GM18520 (cell line): ENCODE measurements at regions not wholly inside any gene's neighbourhood (a gene's known extent, or its start where the extent isn't known, plus 50 kb on each side); places are given as distances from the start of the nearest gene placed in this dataset.
"Not testable (repeated sequence)": the region's sequence is repeated elsewhere in the genome, so short reads cannot be mapped to it uniquely, and the experiment has no call there.

Experiments
- ATAC-seq: cut with Tn5 transposase; IDR thresholded peaks from one replicate; pipeline ENCODE4 v1.9.1; 2021; ENCODE audit not compliant: unreplicated experiment

- no peak for ATAC-seq
Observed at GRCh38 chr9:740221-740620, 101.3 kb upstream of the DMRT1 start.

DNA sequence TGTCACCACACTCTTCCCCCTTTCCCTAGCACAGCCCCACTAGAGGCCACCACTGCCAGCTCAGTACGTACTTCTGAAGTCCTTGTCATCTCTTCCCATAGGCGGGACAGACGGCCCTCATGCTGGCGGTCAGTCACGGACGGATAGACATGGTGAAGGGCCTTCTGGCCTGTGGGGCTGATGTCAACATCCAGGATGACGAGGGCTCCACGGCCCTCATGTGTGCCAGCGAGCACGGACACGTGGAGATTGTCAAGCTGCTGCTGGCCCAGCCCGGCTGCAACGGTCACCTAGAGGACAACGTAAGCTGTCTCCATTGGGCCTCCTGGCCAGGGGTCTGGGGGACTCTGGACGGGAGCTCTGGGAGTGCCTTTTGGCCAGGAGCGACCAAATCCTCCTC is 99.4 kb upstream of the DMRT1 start:
- ATAC-seq = no peak

GRCh38 chr9:742914-743589 is 98.4 kb upstream of the DMRT1 start:
- ATAC-seq = no peak

DNA sequence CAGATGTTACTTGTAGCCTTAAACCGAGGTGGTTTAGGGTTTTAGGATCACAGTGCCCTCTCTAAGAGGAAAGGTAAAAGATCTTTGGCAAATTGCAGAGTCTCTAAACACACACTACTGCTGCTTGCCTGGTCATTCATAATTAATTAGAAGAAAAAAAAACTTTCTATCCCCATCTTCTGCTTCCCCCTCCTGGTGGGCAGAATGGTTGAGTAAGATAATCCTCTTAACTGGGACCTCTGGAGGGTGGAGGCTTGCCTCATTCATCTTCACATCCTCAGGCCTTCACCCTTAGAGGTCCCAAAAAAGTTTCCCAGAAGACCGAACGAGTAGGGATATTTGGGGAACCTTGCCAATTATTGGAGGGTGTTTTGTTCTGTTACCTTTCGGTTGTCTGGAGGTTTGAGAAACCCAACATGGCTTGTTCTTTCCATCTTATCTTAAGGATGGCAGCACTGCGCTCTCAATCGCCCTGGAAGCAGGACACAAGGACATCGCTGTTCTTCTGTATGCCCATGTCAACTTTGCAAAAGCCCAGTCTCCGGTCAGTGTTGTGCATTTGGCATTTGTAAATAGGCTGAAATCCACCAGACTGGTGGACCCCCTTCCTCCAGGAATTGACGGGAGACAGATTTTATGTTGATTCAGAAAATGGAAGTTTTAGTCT is 97.3 kb upstream of the DMRT1 start:
- ATAC-seq = no peak

DNA sequence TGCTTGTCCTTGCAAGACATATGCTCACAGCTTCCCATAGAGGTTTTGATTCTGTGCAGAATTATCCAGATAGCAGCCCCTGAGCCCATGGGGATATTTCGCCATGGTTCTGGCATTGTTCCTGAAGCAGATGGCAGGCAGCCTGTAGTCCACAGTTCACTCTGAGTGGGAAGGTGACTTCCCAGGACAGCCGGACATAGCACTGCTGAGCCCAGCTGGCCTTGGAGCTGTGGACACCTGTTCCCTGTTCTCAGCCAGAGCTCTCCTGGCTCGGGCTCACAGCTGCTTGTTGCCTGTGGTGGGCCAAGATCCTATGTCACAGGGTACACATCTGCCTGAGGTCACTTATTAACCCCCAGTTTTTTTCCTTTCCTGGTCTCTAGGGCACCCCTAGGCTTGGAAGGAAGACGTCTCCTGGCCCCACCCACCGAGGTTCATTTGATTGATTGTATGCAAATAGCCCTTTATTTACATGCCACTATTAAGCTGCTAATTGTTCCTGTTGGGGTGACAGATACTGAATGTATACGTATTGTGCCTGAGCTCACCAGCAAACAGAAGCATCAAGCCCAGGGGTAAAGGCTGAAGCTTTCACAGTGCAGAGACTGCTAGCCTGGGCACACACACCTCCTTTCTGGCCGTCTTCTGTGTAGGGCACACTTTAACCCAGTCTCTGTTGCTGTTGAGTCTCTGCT is 96.6 kb upstream of the DMRT1 start:
- ATAC-seq = no peak

DNA sequence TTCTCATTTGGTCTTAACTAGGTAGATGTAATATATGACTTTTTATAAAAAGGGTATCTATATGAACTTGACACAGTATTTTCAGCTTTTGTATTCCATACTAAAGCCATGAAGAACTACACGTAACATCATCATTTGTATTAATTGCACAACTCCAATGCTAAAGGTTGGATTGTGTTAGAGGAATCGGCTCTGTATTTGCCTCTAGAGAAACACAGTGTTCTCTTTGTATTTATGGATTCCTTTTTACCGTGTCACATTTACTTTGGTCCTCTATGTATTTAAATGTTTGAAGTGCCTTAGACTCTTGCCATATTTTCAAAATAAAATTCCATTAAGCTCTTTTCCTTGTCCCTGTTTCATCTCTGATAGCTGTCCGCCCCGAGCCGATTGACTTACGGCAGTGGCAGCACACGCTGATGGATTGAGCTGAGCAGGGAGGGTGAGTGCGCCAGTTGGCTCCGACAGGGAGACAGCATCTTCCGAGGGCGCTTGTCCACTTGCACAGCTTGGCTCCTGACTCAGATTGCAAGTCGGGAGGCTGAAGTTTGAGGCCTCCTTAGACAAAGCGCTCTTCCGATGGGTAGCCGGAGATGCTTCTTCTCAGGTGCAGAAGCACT is 95.6 kb upstream of the DMRT1 start:
- ATAC-seq = no peak

DNA sequence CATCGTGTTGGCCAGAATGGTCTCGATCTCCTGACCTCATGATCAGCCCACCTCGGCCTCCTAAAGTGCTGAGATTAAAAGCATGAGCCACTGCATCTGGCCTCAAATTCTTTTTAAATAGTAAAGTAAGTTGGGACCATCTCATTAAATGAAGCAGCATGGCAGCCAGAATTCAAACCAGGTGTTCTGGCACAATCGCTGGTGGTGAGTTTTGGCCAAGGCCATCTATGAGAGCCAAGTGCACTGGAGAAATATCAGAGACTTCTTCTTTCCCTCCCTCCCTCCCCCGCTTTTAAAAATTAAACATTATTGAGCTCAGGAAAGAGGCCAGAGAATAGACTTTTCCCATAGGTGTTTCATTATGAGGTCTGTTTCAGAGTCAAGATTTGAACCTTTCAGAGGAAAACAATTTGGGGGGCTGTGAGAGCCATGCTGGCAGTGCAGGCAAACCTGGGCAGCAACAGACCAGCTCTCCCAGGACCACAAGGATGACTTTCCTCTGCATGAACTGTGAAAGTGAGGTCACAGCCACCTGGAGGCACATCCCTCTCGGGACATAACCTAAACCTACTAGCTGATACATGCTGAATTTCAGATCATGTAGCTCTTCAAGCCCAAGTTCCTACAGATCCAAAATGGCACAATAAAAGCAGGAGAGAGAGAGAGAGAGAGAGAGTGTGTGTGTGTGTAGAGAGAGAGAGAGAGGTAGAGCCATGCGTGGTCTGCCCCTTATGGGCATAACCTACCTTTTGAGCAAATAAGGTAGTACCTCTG is 94.6 kb upstream of the DMRT1 start:
- ATAC-seq = no peak

DNA sequence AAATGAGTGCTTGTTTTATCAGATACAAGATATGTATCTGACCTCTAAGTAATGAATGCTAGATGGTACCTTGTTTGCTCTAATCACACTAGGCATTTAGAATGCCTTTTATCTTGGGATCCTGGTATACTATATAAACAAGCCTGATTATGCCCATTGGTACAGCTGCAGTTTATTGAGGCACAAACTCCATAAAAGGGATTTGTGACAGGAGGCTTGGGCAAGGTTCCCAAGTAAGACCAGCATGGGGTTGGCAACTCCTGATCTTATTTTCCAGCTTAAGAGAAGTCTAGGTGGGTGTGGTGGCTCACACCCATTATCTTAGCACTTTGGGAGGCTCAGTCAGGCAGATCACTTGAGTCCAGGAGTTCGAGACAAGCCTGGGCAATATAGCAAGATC is 93.9 kb upstream of the DMRT1 start:
- ATAC-seq = no peak

DNA sequence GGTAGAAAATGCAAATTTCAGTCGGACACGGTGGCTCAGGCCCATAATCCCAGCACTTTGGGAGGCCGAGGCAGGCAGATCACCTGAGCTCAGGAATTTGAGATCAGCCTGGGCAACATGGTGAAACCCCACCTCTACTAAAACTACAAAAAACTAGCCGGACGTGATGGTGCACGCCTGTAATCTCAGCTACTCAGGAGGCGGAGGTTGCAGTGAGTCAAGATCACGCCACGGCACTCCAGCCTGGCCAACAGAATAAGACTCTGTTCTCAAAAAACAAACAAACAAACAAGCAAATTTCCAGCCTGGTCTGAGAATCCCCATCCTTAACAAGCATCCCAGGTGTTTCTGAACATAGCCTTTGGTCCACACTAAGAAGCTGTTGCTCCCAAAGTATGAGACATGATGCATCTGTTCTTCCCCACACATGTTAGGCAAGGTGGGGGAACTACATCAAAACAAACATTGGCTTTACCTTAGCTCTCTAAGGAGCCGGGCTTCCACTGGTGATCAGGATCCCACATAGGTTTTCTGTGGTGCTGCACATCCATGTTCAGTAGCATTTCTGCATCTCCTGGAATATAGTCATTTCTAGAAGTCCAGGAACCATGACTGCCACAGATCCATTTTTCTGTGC is 92.5 kb upstream of the DMRT1 start:
- no peak for ATAC-seq

DNA sequence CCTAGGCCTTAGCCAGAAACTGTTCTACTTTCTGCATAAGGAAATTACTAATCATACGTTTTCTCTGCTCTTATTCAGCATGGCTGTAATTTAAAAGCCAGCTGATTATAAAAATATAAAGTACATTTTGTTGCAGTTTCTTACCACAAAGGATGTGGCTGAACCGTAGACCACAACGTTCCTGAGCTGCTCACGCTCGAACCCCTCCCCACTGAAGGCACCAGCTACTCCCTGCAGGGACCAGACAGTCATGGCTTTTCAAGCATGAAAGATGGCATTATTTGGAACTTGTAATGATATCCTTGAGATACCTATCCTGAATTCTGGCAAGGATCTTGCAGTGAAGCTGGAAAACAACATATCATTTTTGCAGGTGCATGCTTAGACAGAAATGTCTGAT is 91.8 kb upstream of the DMRT1 start:
- ATAC-seq = no peak

DNA sequence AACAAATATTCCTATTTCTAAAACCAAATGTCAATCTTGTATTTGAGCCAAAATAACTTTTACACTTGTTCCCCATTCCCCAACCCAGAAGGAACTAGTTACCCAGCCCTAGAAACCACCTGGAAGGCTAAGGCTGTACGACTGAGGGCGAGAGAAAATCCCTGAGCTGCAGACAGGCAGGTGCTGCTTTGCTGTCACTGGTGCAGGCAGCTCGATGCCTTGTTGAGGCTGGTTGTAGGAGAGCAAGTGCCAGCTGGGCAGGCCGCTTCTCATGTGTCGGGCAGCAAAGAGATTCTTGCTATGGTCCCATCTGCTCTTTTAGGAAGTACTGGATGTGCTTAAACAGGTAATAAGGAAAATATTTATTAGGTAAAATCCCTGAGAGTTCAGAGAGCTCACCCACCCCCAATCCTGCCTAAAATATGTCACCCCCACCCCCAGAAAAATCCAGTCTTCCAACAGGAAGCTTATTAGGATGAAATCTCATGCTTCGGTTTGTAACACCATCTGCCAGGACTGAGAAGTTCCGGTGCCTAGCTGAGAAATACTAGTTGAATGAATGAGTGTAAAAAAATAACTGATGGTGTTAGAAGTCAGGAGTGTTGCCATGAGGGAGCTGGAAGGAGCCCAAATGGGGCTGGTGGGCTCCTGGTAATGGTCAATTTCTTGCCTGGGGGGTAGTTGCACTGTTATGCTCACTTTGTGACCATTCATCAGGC is 91.1 kb upstream of the DMRT1 start:
- no peak for ATAC-seq

DNA sequence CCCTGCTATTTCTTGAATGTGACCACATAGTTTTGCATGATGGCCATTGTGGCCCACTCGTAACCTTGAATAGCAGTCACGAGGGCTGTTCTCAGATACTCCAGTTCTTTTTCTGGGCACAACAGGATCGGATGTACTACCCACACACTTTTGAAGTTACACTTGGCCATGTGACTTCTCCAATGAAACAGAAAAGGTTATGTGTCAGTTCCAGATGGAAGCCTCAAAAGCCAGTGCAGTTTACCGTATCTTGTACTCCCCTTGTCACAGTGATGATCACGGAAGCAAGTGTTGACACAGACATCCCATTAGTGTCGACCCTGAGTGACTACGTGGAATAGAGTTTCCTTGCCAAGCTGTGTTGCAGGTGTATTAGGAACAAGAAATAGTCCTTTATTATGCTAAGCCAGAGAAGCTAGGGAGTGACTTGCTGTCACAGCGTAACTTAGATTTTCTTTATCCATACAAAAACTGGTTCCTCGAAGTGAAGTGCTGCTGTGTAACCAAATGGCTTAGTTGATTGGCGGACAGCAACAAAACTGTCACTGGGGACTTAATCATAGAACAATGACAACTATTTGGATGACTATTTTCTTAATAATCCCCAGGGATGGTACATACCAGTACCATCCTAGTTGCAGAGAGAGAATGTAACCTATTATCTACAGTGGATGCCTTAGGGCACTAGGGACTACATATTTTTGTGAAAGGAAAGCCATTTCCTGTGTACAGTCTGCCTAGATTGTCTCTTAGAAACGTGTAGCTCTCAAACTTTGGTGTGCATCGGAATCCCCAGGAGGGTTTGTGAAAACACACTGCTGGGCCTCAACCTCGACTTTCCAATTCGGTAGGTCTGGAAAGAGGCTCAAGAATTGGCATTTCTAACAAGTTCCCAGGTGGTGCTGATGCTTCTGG is 90.1 kb upstream of the DMRT1 start:
- peak; percentile 66 for ATAC-seq

- ATAC-seq = no peak
Observed at GRCh38 chr9:752201-752600, 89.3 kb upstream of the DMRT1 start.

- no peak for ATAC-seq
Observed at GRCh38 chr9:752681-753200, 88.8 kb upstream of the DMRT1 start.

DNA sequence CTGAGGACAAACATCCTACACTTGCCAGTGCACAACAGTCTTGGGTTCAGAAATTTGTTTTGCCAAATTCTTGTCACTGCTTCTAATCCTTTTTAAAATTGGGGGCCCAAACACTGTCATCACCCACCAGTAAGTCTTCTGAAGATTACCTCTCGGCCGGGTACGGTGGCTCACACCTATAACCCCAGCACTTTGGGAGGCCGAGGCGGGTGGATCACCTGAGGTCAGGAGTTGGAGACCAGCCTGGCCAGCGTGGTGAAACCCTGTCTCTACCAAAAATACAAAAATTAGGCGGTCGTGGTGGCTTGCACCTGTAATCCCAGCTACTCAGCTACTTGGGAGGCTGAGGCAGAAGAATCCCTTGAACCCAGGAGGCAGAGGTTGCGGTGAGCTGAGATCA is 87.8 kb upstream of the DMRT1 start:
- ATAC-seq = not testable (repeated sequence)

DNA sequence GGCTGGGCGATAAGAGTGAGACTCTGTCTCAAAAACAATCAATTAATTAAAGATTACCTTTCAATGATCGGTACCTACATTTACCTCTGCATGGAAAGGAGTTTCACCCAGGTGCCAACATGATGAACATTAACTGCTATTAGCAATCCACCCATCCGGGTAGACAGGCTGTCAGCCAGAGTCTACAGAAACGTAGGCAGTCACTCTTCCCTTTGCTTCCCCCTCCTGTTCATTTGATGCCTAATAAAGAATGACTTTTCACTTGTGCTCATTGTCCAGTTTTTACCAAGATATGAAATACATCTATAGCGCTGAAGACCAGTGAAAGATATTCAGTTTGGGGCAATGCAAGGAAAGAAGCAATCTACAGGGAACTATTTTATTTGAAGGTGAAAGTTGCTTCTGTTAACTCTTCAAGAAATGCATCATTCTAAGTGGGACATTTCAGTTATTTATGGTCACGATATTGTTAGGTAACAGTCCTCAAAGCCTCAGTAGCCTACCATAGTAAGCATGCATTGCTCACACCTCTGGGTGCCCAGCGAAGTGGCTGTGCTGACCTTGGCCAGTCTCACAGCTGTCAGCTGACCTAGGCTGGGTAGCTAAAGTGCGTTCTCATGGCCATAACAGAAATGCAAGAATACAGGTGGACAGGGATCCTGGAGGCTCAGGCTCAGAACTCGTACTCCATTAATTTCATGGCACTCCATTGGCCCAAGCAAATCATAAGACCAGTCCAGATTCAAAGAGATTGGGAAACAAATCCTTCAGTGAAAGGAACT is 87.2 kb upstream of the DMRT1 start:
- ATAC-seq = no peak

DNA sequence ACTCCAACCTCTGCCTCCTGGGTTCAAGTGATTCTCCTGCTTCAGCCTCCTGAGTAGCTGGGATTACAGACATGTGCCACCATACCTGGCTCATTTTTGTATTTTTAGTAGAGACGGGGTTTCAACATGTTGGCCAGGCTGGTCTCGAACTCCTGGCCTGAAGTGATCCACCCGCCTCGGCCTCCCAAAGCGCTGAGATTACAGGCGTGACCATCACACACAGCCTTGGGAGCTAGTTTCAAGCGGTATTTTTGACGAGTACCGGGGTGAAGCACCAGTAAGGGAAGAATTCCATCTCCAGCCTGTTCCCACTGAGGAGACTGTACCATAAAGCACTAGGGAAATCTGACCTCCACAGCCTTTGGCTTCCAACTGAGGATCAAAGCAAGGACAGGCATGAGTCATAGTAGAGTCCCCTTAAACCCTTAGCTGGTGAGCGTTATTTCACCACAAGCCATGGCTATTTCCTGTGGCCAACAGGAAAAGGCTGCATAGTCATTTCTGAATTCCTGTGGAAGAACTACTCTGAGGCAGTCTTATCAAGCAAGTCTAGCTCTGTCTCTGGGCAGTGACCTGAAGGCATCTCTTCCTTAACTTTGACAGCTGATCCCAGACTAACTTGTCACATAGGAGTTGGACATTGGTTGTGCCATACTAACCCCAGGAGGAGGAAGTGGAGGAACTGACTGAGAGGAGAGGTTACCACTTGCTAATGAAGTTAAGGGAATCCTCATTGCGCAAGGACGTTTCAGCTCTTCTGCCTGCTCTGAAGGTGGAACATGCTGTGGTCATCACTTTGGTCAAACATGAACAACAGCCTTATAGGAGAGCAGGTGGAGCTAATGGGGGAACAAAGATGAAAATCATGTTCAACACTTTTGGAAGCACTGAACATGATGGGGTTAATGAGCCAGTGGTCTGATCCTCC is 85.8 kb upstream of the DMRT1 start:
- ATAC-seq = no peak
